ENCODE measurements at regions not wholly inside any gene's neighbourhood (a gene's known extent, or its start where the extent isn't known, plus 50 kb on each side); places are given as distances from the start of the nearest gene placed in this dataset.

- no peak for DNase-seq
Observed at GRCh38 chr5:15447209-15447608, 52.8 kb upstream of the FBXL7 start.

DNA sequence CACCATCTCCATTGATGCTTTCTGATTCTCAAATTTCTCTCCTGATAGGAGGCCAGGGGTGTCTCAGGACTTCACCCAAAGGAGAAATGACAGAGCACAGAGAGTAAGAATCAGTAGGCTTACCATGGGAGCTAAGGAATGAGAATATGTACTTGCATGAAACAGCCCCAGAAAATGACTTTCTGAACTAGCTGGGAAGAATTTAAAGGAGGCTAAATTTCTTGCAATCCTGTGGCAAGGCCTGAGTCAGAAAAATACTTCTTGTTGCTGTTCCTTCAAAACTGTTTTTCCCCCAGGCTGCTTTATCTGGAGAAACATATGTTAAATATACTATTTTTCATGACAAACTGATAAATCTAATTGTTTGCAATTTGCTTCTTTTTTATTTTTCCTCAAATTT, 53.4 kb upstream of the FBXL7 start:
- DNase-seq: no peak

GRCh38 chr5:15442193-15442570, 57.8 kb upstream of the FBXL7 start:
- no peak for DNase-seq

- no peak for DNase-seq
Observed at GRCh38 chr5:15441433-15442192, 58.4 kb upstream of the FBXL7 start.

DNA sequence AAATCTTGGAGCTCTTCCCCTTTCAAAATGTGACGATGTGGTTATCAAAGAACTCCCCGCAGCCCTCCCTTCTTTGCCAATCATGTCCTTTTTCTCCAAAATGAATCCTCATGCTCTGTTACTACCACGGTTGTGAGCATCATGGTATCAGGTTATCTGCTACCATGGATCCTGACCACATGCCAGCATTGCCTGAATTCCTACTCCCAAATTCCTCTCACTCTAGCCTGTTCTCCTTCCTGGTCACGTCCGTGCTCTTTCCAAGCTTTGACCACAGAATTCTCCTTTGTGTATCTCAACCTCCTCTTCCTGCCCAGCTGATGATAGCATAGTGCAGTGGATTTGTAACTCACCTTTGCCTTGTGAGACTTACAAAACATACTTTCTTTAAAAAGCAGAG, 59.5 kb upstream of the FBXL7 start:
- DNase-seq: no peak

DNA sequence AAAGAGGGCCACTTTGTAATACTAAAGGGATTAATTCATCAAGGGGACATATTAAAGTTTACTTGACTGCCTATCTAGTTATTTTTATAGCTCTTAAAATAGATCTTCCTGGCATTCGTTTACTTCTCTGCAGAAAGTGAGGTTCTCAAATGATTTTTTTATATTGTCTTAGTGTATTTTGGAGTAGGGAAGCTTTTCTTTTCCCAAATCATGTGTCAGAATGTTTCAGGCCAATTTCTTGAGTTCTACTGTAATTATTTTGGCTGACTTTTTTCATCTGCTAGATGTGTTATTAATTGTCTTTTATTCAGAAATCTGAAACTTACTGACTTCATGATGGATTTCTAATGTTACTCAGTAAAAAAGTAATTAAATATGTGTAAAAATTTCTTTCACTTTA, 60.2 kb upstream of the FBXL7 start:
- no peak for DNase-seq

- DNase-seq: no peak
Observed at GRCh38 chr5:15433709-15434108, 66.3 kb upstream of the FBXL7 start.

DNA sequence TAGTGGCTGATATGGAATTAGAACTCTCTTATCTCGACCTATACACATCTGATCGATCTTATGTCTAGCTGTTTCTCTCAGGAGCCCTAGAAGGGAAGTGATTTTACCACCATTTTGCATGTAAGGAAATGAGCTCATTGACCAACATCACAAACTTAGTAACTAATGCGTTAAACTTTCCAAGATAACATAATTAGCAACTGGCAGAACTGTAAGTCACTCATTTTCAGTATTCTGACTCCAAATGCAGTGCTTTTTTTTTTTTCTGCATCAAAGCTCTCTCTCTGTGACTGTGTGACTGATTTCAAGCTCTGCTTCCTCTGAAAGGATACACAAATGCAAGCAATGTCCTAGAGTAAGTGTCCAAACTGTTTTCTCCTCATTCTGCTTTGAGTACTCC, 68.1 kb upstream of the FBXL7 start:
- DNase-seq: no peak

- DNase-seq: no peak
Observed at GRCh38 chr5:15425766-15426165, 74.2 kb upstream of the FBXL7 start.

- no peak for DNase-seq
Observed at GRCh38 chr5:15424769-15425168, 75.2 kb upstream of the FBXL7 start.

DNA sequence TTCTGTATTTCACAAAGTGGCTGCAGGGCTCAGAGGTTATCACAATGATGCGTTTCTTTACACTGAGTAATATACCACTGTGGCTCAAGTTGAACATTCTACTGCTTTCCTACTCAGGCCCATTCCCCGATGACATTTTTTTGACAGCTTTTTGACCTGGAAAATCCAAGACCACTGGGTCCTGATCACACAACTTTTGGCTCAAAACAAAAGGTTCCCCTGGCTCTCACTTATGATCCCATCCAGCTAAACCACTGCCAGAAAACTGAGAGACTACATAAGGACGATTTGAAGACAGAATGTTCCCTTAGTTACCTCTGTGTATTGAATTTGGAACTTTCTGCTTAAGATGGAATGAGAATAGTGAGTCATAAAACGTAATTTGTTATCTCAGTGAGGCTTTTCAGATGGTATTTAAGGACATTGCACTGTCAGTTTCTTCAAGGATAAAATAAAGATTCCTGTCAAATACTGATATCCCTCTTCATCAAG, 78.0 kb upstream of the FBXL7 start:
- DNase-seq: no peak

DNA sequence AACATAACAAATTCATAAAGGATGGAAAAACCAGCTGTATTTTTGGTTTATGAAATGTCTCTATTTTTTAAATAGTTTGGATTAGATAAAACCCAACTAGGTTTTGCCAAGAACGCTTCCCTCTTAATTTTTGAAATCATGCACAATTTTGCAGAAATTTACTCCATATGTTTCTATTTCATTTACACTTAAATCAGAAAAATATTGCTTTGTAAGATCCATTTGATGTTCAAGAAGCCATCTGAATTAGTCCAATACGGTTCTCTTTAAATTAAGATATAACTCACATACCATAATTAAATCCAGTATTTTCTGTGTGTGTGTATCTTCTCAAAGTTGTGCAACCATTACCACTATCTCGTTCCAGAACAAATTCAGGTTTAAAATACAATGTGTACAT, 78.6 kb upstream of the FBXL7 start:
- no peak for DNase-seq

- DNase-seq: no peak
Observed at GRCh38 chr5:15420201-15420600, 79.8 kb upstream of the FBXL7 start.

- no peak for DNase-seq
Observed at GRCh38 chr5:15417156-15417555, 82.8 kb upstream of the FBXL7 start.

GRCh38 chr5:15406478-15406877, 93.5 kb upstream of the FBXL7 start:
- DNase-seq: no peak

GRCh38 chr5:15393146-15393545, 106.8 kb upstream of the FBXL7 start:
- DNase-seq: no peak

DNA sequence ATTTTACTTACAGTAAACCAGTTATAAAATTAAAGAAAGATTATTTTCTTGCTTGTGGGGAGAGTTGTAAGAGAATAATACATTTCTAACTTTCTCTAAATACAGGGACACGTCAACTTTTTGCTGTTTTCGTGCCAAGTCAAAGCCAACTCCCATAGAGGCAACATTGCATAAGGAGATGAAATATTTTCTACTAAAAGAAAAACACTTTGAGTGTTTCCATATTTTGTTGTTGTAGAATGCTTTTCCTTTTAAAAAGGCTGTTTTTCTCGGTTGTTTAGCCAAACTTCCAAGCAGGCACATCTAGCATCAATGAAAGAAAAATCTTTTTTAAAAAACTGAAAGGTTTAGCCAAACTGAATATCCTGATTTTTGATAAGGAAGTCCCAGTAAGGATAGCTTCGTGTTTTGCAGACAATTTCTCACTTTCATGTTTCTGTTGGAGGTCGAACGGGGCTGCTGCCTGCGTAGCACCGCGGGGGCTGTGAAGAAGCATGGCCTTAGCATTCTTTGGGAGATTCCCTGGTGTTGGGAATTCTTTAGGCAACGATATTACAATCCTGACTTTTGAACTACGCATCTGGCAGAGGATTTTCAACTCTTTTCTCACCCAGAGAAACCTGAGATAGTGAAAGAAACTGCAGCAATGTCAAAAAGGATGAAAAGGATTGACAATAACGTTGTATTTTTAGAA, 108.1 kb upstream of the FBXL7 start:
- no peak for DNase-seq

- no peak for DNase-seq
Observed at GRCh38 chr5:15388866-15389265, 111.1 kb upstream of the FBXL7 start.

- no peak for DNase-seq
Observed at GRCh38 chr5:15387931-15388524, 112.0 kb upstream of the FBXL7 start.

DNA sequence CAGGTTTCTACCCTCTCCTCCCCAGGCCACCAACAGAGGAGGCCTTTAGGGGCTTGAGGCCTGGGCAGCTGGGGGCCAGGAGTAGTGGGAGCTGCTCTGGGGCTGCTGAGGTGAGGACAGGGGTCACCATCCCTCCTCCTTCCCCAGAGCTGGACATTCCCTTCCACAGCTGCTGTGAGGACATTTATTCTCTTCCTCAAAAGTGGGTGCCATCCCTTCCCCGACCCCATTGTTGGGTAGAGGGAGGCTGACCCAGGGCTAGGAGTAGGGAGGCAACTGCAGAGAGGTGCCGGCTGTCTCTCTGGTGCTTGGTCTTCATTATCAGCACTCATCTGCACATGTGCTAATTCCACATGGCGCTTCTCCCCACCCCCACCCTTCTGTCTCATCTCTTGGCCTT, 113.9 kb upstream of the FBXL7 start:
- no peak for DNase-seq

GRCh38 chr5:15385553-15385952, 114.4 kb upstream of the FBXL7 start:
- no peak for DNase-seq

DNA sequence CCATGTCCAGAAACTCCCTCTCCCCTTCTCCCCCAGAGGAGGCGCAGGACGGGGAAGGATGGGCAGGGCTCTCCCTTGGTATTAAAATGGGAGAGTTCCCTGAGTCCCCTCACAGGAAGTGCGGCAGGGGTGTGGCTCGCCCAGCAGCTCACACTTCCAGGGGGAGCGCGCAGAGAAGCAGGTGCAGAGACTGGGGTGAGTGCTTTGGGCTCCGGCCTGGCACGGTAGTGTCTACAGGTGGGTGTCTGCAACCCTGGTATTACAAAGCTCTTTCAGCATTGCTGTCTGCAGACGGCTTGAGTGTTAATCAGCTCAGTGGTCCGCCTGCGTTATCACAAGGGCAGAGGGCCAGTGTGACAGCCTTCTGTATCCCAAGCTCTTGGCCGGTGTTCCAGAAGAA, 114.9 kb upstream of the FBXL7 start:
- DNase-seq: no peak

GRCh38 chr5:15384581-15384980, 115.4 kb upstream of the FBXL7 start:
- DNase-seq: no peak

DNA sequence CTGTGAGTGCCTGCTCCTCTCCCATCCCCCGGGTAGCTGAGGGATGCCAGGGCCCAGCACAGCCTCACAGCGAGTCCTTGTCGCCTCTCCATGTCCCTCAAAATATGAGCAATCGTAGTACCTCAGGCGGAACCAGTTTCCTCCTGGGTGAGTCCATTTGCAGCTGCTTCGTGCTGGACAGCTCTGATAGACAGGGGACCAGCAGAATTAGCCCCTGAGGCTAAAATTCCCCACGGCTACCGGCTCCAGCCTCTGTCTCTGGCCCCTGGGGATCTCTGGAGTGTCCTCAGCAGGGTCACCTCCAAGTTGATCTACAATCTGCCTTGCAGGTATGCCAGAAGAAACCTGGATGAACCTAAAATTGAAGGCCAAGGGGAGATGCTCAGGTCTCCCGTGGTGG, 115.8 kb upstream of the FBXL7 start:
- DNase-seq: no peak
